ENCODE measurements at regions not wholly inside any gene's neighbourhood (a gene's known extent, or its start where the extent isn't known, plus 50 kb on each side); places are given as distances from the start of the nearest gene placed in this dataset.

DNA sequence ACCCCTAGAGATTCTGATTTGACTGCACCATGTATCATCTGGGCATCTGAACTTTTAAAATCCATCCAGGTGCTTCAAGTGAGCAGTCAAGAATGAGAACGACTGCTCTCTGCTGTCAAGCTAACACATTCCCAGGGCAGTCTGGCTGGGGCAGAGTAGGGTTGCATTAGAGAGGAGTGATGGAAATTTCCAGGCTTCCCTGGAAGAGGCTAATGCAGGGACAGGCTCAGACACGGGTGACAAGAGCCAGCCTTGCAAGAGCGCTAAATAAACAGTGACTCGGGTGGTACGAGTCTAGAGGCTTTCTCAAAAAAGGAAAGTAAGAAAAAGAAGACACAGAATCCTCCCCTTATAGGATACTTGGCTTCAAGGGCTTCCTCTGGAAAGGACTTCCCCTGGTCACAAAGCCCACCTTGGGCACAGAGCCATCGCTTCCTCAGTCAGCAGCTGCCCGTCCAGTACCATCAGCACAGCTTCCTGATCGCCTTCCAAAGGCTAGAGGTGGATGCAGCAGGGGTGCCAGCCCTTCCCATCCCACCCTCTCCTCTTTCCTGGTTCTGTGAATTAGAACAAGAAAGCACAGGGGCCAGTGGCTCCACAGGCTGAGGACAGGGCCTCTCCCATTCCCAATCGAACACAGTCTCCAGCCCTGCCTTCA, 177.4 kb upstream of the RREB1 start:
- H3K36me3 Mint-ChIP-seq (ENCODE audit: low read depth): no peaks in the 10 kb centered on the region
- Histone ChIP-seq H4K20me1 (replicated peaks; ENCODE audit: insufficient read depth) (no peaks in the 10 kb centered on the region), H3K4me3 (no peak overlapping the region), H3F3A (replicated peaks; ENCODE audit: low read depth) (no peaks in the 10 kb centered on the region), H3K4me2 (no peak overlapping the region), H3K27me3 (ENCODE audit: insufficient read depth) (no peaks in the 10 kb centered on the region), H3K79me2 (replicated peaks; ENCODE audit: insufficient read depth) (no peaks in the 10 kb centered on the region), H3K27ac (ENCODE audit: low read depth) (no peak overlapping the region), H3K9me2 (ENCODE audit: insufficient read depth) (no peaks in the 10 kb centered on the region), H3K36me3 (ENCODE audit: insufficient read depth) (no peaks in the 10 kb centered on the region), H3K4me1 (ENCODE audit: insufficient read depth) (no peaks in the 10 kb centered on the region), H2AFZ (no peak overlapping the region)
- H3K4me1 Mint-ChIP-seq: peaks cover 13% of the 10 kb centered on the region; the same call in 2 of the 3 replicates
- H3K27ac Mint-ChIP-seq: no peak overlapping the region
- TF ChIP-seq EZH2phosphoT487 (IDR thresholded peaks at IDR 0.05; ENCODE audit: unreplicated experiment) (no peak), CREB1 (CRISPR knock-in tag; IDR thresholded peaks at IDR 0.05; ENCODE audit: low read depth) (no peak), POLR2AphosphoS5 (IDR thresholded peaks at IDR 0.05; ENCODE audit: low read depth) (no peak)
- TF ChIP-seq, protein P1, sequence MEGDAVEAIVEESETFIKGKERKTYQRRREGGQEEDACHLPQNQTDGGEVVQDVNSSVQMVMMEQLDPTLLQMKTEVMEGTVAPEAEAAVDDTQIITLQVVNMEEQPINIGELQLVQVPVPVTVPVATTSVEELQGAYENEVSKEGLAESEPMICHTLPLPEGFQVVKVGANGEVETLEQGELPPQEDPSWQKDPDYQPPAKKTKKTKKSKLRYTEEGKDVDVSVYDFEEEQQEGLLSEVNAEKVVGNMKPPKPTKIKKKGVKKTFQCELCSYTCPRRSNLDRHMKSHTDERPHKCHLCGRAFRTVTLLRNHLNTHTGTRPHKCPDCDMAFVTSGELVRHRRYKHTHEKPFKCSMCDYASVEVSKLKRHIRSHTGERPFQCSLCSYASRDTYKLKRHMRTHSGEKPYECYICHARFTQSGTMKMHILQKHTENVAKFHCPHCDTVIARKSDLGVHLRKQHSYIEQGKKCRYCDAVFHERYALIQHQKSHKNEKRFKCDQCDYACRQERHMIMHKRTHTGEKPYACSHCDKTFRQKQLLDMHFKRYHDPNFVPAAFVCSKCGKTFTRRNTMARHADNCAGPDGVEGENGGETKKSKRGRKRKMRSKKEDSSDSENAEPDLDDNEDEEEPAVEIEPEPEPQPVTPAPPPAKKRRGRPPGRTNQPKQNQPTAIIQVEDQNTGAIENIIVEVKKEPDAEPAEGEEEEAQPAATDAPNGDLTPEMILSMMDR (conservative IDR thresholded peaks at IDR 0.05; ENCODE audit: low read depth in 2 of 2): no peak
- no peak overlapping the region for H3K4me3 Mint-ChIP-seq
- DNase-seq (ENCODE audit: low spot score) (no peak), ATAC-seq (no peak)
- H3K9me3 Mint-ChIP-seq: no peaks in the 10 kb centered on the region; the same call in 2 of the 3 replicates
- H3K27me3 Mint-ChIP-seq (ENCODE audit: insufficient read depth, low read depth, poor library complexity): peaks cover 2% of the 10 kb centered on the region

DNA sequence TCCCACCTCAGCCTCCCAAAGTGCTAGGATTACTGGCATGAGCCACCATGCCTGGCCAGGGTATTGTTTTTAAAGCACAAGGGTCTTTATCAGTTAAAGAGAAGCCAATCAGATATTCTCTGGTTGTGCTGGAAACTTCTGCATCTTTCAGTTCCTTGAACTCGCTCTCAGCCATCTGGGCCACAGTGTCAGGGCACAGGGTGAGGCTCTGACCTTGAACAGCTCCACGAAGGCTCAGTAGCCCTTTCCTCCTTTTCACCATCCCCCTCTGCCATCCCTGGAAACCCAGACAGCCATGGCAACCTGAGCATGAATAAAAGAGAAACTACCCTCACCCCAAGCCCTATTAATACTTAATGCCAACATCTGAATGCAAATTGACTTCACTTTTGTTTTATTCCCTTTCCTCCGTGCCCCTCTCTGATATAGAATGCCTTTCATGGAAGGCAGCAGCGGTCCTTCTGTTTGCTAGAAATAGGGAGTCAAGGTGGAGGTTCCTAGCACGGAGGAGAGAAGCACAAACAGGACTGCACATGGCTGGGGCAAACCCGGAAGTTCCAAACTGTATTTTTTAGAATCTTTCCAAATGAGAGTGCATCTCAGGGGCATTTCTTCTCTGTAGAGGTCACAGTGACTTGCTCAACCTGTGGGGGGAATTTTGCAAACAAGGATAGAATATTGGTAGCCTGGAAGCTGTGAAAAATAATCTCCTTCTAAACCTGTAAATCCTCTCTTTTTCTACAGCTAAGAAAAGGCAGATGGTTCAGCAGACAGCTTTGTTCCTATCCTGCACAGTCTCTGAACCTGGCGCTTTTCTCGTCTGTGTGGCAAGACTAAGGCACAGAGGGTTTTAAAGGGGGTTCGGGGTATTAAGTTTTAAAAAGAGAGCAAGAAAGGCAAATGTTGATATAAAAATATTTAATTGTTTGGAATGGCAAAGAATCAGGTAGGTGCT, 176.4 kb upstream of the RREB1 start:
- H3K27ac ChIP-seq (ENCODE audit: low read depth): no peak overlapping the region
- no peaks in the 10 kb centered on the region for H3K36me3 ChIP-seq (ENCODE audit: insufficient read depth)
- H3K4me2 ChIP-seq: no peak overlapping the region
- peaks cover 4% of the 10 kb centered on the region for H3K27me3 Mint-ChIP-seq (ENCODE audit: insufficient read depth, low read depth, poor library complexity)
- no peaks in the 10 kb centered on the region for H3F3A ChIP-seq (replicated peaks; ENCODE audit: low read depth)
- H3K9me3 Mint-ChIP-seq: no peaks in the 10 kb centered on the region; the same call in 2 of the 3 replicates
- H3K27me3 ChIP-seq (ENCODE audit: insufficient read depth): no peaks in the 10 kb centered on the region
- no peak overlapping the region for H3K4me3 Mint-ChIP-seq
- DNase-seq (ENCODE audit: low spot score): no peak
- no peaks in the 10 kb centered on the region for H4K20me1 ChIP-seq (replicated peaks; ENCODE audit: insufficient read depth)
- no peaks in the 10 kb centered on the region for H3K79me2 ChIP-seq (replicated peaks; ENCODE audit: insufficient read depth)
- ATAC-seq: no peak
- peaks cover 13% of the 10 kb centered on the region; the same call in 2 of the 3 replicates for H3K4me1 Mint-ChIP-seq
- peak overlapping the region; percentile 66 for H2AFZ ChIP-seq
- no peaks in the 10 kb centered on the region for H3K4me1 ChIP-seq (ENCODE audit: insufficient read depth)
- H3K27ac Mint-ChIP-seq: no peak overlapping the region
- H3K9me2 ChIP-seq (ENCODE audit: insufficient read depth): no peaks in the 10 kb centered on the region
- H3K4me3 ChIP-seq: no peak overlapping the region
- H3K36me3 Mint-ChIP-seq (ENCODE audit: low read depth): no peaks in the 10 kb centered on the region
- TF ChIP-seq, protein P2, sequence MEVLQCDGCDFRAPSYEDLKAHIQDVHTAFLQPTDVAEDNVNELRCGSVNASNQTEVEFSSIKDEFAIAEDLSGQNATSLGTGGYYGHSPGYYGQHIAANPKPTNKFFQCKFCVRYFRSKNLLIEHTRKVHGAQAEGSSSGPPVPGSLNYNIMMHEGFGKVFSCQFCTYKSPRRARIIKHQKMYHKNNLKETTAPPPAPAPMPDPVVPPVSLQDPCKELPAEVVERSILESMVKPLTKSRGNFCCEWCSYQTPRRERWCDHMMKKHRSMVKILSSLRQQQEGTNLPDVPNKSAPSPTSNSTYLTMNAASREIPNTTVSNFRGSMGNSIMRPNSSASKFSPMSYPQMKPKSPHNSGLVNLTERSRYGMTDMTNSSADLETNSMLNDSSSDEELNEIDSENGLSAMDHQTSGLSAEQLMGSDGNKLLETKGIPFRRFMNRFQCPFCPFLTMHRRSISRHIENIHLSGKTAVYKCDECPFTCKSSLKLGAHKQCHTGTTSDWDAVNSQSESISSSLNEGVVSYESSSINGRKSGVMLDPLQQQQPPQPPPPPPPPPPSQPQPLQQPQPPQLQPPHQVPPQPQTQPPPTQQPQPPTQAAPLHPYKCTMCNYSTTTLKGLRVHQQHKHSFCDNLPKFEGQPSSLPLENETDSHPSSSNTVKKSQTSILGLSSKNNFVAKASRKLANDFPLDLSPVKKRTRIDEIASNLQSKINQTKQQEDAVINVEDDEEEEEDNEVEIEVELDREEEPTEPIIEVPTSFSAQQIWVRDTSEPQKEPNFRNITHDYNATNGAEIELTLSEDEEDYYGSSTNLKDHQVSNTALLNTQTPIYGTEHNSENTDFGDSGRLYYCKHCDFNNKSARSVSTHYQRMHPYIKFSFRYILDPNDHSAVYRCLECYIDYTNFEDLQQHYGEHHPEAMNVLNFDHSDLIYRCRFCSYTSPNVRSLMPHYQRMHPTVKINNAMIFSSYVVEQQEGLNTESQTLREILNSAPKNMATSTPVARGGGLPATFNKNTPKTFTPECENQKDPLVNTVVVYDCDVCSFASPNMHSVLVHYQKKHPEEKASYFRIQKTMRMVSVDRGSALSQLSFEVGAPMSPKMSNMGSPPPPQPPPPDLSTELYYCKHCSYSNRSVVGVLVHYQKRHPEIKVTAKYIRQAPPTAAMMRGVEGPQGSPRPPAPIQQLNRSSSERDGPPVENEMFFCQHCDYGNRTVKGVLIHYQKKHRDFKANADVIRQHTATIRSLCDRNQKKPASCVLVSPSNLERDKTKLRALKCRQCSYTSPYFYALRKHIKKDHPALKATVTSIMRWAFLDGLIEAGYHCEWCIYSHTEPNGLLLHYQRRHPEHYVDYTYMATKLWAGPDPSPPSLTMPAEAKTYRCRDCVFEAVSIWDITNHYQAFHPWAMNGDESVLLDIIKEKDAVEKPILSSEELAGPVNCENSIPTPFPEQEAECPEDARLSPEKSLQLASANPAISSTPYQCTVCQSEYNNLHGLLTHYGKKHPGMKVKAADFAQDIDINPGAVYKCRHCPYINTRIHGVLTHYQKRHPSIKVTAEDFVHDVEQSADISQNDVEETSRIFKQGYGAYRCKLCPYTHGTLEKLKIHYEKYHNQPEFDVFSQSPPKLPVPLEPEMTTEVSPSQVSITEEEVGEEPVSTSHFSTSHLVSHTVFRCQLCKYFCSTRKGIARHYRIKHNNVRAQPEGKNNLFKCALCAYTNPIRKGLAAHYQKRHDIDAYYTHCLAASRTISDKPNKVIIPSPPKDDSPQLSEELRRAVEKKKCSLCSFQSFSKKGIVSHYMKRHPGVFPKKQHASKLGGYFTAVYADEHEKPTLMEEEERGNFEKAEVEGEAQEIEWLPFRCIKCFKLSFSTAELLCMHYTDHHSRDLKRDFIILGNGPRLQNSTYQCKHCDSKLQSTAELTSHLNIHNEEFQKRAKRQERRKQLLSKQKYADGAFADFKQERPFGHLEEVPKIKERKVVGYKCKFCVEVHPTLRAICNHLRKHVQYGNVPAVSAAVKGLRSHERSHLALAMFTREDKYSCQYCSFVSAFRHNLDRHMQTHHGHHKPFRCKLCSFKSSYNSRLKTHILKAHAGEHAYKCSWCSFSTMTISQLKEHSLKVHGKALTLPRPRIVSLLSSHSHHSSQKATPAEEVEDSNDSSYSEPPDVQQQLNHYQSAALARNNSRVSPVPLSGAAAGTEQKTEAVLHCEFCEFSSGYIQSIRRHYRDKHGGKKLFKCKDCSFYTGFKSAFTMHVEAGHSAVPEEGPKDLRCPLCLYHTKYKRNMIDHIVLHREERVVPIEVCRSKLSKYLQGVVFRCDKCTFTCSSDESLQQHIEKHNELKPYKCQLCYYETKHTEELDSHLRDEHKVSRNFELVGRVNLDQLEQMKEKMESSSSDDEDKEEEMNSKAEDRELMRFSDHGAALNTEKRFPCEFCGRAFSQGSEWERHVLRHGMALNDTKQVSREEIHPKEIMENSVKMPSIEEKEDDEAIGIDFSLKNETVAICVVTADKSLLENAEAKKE (CRISPR knock-in tag; IDR thresholded peaks at IDR 0.05): no peak
- TF ChIP-seq JUNB (IDR thresholded peaks at IDR 0.05; ENCODE audit: unreplicated experiment) (no peak), STAT1 (IDR thresholded peaks at IDR 0.05; ENCODE audit: unreplicated experiment) (no peak), CREB1 (CRISPR knock-in tag; IDR thresholded peaks at IDR 0.05; ENCODE audit: low read depth) (no peak), POLR2AphosphoS5 (IDR thresholded peaks at IDR 0.05; ENCODE audit: low read depth) (no peak), NANOG (IDR thresholded peaks at IDR 0.05; ENCODE audit: borderline replicate concordance) (no peak), ZNF114 (CRISPR knock-in tag; IDR thresholded peaks at IDR 0.05) (no peak), EZH2phosphoT487 (IDR thresholded peaks at IDR 0.05; ENCODE audit: unreplicated experiment) (no peak)
- TF ChIP-seq, protein P3, sequence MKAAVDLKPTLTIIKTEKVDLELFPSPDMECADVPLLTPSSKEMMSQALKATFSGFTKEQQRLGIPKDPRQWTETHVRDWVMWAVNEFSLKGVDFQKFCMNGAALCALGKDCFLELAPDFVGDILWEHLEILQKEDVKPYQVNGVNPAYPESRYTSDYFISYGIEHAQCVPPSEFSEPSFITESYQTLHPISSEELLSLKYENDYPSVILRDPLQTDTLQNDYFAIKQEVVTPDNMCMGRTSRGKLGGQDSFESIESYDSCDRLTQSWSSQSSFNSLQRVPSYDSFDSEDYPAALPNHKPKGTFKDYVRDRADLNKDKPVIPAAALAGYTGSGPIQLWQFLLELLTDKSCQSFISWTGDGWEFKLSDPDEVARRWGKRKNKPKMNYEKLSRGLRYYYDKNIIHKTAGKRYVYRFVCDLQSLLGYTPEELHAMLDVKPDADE (IDR thresholded peaks at IDR 0.05): no peak
